Coronary artery (tissue), 2 donors: ENCODE measurements at regions not wholly inside any gene's neighbourhood (a gene's known extent, or its start where the extent isn't known, plus 50 kb on each side); places are given as distances from the start of the nearest gene placed in this dataset.

Experiments
- DNase-seq: peaks from one replicate; pipeline ENCODE4 v3.0.0-alpha.2; 2017; ENCODE audit warnings: low spot score
- H3K27ac ChIP-seq, 2 donors: fragments of 200-600 bp; sonication (generic); one replicate each; pipeline ENCODE4 v1.5.1; 2016 to 2019
- H3K4me3 ChIP-seq: fragments of 200-600 bp; sonication (generic); 2 replicates; pipeline ENCODE4 v1.5.1; 2016; ENCODE audit warnings: mild to moderate bottlenecking, moderate library complexity
- TF ChIP-seq, protein P1 (sequence below): fragments of 200-600 bp; sonication (generic); IDR thresholded peaks from one replicate; pipeline ENCODE4 v1.5.1; 2019; ENCODE audit warnings: antibody characterized with exemption

DNA sequence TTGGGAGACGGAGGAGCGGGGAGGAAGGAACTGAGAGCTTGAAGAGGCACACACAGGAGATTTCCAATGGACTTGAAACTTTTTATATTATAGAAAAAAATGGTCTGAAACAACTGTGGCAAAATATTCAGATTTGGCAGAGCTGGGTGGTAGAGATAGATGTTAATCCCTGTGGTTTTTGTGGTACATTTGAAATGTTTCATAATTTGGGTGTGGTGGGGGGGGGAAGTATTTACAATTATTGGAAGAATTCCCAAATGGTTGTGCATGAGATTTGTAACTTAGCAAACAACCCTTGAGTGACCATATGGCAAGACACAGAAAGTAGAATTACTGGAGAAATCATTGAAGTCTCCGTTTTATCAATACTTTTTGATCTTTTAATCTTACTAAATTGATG, 588.8 kb upstream of the PSMD7 start:
- TF ChIP-seq, protein P1, sequence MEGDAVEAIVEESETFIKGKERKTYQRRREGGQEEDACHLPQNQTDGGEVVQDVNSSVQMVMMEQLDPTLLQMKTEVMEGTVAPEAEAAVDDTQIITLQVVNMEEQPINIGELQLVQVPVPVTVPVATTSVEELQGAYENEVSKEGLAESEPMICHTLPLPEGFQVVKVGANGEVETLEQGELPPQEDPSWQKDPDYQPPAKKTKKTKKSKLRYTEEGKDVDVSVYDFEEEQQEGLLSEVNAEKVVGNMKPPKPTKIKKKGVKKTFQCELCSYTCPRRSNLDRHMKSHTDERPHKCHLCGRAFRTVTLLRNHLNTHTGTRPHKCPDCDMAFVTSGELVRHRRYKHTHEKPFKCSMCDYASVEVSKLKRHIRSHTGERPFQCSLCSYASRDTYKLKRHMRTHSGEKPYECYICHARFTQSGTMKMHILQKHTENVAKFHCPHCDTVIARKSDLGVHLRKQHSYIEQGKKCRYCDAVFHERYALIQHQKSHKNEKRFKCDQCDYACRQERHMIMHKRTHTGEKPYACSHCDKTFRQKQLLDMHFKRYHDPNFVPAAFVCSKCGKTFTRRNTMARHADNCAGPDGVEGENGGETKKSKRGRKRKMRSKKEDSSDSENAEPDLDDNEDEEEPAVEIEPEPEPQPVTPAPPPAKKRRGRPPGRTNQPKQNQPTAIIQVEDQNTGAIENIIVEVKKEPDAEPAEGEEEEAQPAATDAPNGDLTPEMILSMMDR = no peak
- DNase-seq = no peak
- H3K27ac ChIP-seq = no peak overlapping the region
- no peak overlapping the region for H3K4me3 ChIP-seq

DNA sequence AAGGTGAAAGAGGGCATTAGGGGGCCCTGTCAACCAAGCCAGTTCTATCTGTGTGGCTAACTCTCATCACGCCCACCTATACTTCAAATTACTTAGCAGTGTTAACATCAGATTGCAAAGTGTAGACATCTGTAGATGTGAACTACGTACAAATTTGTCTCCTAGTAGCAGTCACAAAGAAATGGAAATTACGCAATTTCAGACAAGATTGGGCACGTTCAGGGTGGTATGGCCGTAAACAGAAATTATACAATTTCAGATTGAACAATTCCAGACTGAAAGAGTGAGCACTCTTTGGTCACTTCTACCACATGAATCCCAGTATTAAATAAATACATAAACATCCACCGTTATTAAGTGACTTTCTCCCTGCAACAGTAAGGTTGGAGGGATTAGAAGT, 592.7 kb upstream of the PSMD7 start:
- Histone ChIP-seq H3K27ac (no peak overlapping the region), H3K4me3 (no peak overlapping the region)
- TF ChIP-seq, protein P1 = no peak
- DNase-seq = no peak

DNA sequence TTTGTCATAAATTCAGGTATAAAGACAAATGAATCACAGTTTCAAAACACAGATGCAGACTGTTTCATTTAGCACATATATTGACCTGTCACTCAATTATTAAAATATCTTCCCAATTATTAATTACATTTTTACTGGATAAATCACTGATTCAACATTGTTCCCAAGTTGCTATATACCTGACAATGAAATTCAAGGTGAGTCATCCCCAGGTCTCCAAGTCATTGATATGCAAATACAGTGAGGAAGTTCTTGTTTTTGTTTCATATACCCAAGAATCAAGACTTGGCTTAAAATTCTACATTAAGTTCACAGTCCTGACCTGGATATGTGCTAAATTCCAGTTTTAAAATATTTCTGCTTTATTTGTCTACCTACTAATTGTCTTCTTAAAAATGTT, 599.3 kb upstream of the PSMD7 start:
- Histone ChIP-seq H3K4me3 (no peak overlapping the region), H3K27ac (no peak overlapping the region)
- TF ChIP-seq, protein P1 = no peak
- no peak for DNase-seq

DNA sequence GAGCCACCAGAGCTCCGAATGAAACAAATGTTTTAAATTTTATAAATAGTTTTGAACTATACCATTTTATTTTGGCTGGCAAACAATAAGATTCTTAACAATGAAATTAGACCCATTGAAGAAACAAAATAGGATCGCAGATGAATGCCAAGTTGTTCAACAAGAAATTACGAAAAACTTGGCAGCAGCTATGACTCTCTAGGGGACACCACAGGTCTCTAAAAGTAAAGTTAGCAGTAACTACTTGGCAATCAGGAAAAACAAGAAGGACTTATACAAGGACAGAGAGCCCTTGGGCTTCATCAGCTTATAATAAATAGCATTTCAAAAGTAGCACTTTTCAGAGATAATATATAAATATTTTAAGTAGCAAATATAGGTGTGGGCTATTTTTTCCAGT, 603.8 kb upstream of the PSMD7 start:
- DNase-seq = no peak
- TF ChIP-seq, protein P1 = no peak

DNA sequence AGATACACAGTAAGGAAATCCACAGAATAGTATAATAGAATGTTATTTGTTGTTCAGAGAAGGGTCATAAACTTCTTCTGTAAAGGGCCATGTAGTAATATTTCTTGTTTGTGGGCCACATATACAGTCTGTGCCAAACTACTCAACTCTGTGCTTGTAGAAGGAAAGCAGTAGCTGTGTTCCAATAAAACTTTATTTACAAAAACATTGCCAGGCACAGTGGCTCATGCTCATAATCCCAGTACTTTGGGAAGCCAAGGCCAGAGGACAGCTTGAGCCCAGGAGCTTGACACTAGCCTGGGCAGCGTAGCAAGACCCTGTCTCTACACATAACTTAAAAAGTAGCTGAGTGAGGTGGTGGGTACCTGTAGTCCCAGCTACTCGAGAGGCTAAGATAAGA, 612.8 kb upstream of the PSMD7 start:
- Histone ChIP-seq H3K27ac (no peak overlapping the region), H3K4me3 (no peak overlapping the region)
- TF ChIP-seq, protein P1 = no peak
- no peak for DNase-seq

More for the DNA sequence above, 603.8 kb upstream of the PSMD7 start:
- H3K4me3 ChIP-seq = no peak overlapping the region
- H3K27ac ChIP-seq = no peak overlapping the region

DNA sequence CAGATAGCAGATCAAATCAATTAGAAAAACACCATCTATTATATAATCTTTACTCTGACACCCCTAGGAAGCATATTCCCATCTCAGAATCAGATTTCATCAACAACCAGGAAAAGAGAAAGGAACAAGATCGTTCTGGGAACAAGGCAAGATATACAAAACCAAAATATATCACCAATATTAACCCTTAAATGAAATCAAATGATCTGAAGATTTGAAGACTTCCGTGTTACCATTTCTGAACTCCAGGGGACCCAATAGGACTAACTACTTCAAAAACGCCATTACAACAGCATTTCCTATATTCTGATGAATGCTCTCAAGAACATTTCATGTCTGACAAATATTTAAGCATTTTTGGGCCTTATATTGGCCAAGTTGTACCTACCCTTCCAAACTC, 624.2 kb upstream of the ZFHX3 start:
- DNase-seq = no peak
- TF ChIP-seq, protein P1 = no peak
- Histone ChIP-seq H3K4me3 (no peak overlapping the region), H3K27ac (no peak overlapping the region)

DNA sequence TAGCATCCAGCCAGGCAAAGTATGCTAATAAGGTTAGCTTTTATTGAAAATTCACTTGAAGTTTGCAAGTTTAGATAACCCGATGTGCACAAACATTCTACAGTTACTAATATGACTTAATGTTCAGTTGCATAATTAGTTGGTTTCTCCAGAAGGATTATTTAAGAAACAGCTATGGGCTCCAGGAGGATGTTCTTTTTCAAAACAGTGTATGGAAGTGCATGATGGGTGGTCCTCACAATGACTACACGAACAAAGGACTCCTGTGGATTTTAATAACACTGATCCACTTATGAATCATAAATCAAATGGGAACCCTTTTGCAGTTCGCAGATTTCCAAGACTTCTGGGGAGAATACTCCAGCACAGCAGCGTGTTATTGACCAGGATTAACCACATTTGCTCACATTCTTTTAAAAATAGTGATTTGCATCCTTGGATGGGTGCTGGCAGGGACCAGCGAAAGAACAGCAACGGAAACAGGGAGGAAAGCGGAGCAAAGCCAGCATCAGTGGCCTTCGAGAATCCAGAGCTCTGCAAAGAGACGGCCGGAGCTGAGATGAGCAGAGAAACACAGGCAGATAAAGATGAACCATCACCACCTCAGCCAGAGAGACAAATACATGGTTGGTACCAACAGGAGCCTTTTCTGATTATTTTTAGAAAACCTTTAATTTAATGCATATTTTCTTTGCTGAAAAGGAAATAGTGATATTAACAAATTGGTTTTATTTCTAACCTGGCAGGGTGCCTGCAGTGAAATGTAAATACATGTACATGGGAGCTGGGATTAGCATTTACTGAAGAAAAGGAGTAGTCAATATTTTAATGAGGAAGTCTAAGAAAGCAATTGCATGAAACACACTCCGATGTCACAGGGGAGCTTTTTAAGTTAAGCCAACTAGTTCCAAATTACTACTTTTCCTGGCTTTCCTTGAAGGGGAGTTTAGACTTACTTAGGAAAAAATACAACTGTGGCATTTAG, 623.2 kb upstream of the ZFHX3 start:
- no peak overlapping the region for H3K4me3 ChIP-seq
- TF ChIP-seq, protein P1 = no peak
- H3K27ac ChIP-seq = no peak overlapping the region
- DNase-seq = no peak
